K562 (cell line): ENCODE measurements at regions not wholly inside any gene's neighbourhood (a gene's known extent, or its start where the extent isn't known, plus 50 kb on each side); places are given as distances from the start of the nearest gene placed in this dataset.

Source experiments
- ATAC-seq: fragments of 200-7000 bp; cut with Tn5 transposase; 3 replicates; pipeline ENCODE4 v1.9.1; 2020; ENCODE audit warnings: moderate library complexity
- BruUV-seq: library from RNA; stranded (reverse); fragments of 400-500 nt; replicated peaks from 2 replicates; lab custom pipeline; 2021; lab: Mats Ljungman, UMichigan
- CTCF ChIA-PET: fragments of 300-600 bp; formaldehyde crosslinking; extraction: SDS; loops from one replicate; lab custom pipeline; 2021; ENCODE audit warnings: low intra/inter-chr PET ratio; lab: Yijun Ruan, JAX
- POLR2A ChIA-PET: fragments of 300-600, 350-650 bp; sonication (Branson Sonifier 250); formaldehyde crosslinking; extraction: SDS; loops from one replicate; lab custom pipeline; 2021; ENCODE audit warnings: antibody characterized with exemption, inconsistent platforms; lab: Yijun Ruan, JAX
- DNase-seq, 4 experiments: peaks; one replicate each; pipeline versions ENCODE4 v3.0.0 to v3.0.0-alpha.2; 2011 to 2018; ENCODE audit warnings: low spot score in 3 of 4, mixed read lengths in 3 of 4; ENCODE audit errors: extremely low read depth in 1 of 4
- FAIRE-seq: peaks from 2 replicates; lab custom pipeline; 2011; peaks lifted over from hg19 to GRCh38; lab: Jason Lieb, UNC
- H2AFZ ChIP-seq: 2 replicates; pipeline ENCODE4 v1.6.0; 2011; ENCODE audit warnings: low read depth, low read length, control low read depth, inconsistent platforms
- H3K27ac ChIP-seq: fragments of 200-600 bp; 3 replicates; pipeline ENCODE4 v1.8.0; 2011; ENCODE audit warnings: low read depth, mild to moderate bottlenecking, control low read depth, inconsistent platforms, low read length, moderate library complexity, mixed read lengths; ENCODE audit errors: extremely low read depth
- H3K27me3 ChIP-seq, 2 experiments: fragments of 300-600 bp in 1 of 2; 2 replicates in 1 of 2; 3 replicates in 1 of 2; pipeline versions ENCODE4 v1.6.0 to v1.8.0; 2011; ENCODE audit warnings: inconsistent platforms in 2 of 2, low read length in 2 of 2, mild to moderate bottlenecking in 1 of 2, mixed read lengths in 1 of 2, moderate library complexity in 1 of 2; ENCODE audit not compliant: control insufficient read depth in 2 of 2, insufficient read depth in 2 of 2
- H3K36me3 ChIP-seq: fragments of 300-600 bp; 3 replicates; pipeline ENCODE4 v1.8.0; 2011; ENCODE audit warnings: mild to moderate bottlenecking, low read length, inconsistent platforms; ENCODE audit not compliant: control insufficient read depth, insufficient read depth
- H3K4me1 ChIP-seq, 2 experiments: fragments of 200-600 bp in 1 of 2; replicated peaks in 1 of 2; 2 replicates in 1 of 2; 3 replicates in 1 of 2; pipeline versions ENCODE4 v1.5.1 to v1.8.0; 2011; ENCODE audit warnings: inconsistent platforms in 2 of 2, low read length in 2 of 2, mild to moderate bottlenecking in 1 of 2, mixed read lengths in 1 of 2, moderate library complexity in 1 of 2; ENCODE audit not compliant: control insufficient read depth in 2 of 2, insufficient read depth in 2 of 2
- H3K4me2 ChIP-seq: 2 replicates; pipeline ENCODE4 v1.6.1; 2011; ENCODE audit warnings: low read length, control low read depth, inconsistent platforms, mixed read lengths; ENCODE audit not compliant: insufficient read depth
- H3K4me3 ChIP-seq: fragments of 200-600 bp; sonication (generic), shearing (Covaris generic); 2 replicates; pipeline ENCODE4 v1.5.1; 2016; ENCODE audit warnings: control low read depth, inconsistent platforms
- H3K79me2 ChIP-seq: fragments of 200-600 bp; 3 replicates; pipeline ENCODE4 v1.8.0; 2011; ENCODE audit warnings: low read length, inconsistent platforms; ENCODE audit not compliant: control insufficient read depth, insufficient read depth
- H3K9ac ChIP-seq, 2 experiments: 2 replicates each; pipeline versions ENCODE4 v1.6.0 to v1.6.1; 2011; ENCODE audit warnings: low read depth in 2 of 2, low read length in 2 of 2, control low read depth in 1 of 2, inconsistent platforms in 1 of 2, mild to moderate bottlenecking in 1 of 2, mixed read lengths in 1 of 2; ENCODE audit not compliant: insufficient read depth in 1 of 2
- H3K9me1 ChIP-seq: one replicate; pipeline ENCODE4 v1.6.0; 2011; ENCODE audit warnings: inconsistent platforms, mild to moderate bottlenecking, low read length, moderate library complexity; ENCODE audit not compliant: control insufficient read depth, insufficient read depth
- H3K9me3 ChIP-seq: replicated peaks from 2 replicates; pipeline ENCODE4 v1.5.1; 2011; ENCODE audit warnings: low read depth, low read length, inconsistent platforms; ENCODE audit not compliant: control insufficient read depth, insufficient read depth
- H4K20me1 ChIP-seq: replicated peaks from 2 replicates; pipeline ENCODE4 v1.6.1; 2011; ENCODE audit warnings: low read length, inconsistent platforms, mixed read lengths; ENCODE audit not compliant: control insufficient read depth, insufficient read depth
- MTF1 ChIP-seq: fragments of 250-450 bp; sonication (Bioruptor Pico); IDR thresholded peaks from 2 replicates; pipeline ENCODE4 v1.9.0; 2021; ENCODE audit warnings: moderate library complexity, mild to moderate bottlenecking, inconsistent platforms, borderline replicate concordance
- ZBTB40 ChIP-seq, 2 experiments: fragments of 450-650 bp in 1 of 2; sonication (generic) in 1 of 2; formaldehyde crosslinking in 1 of 2; IDR thresholded peaks; 2 replicates each; pipeline versions ENCODE4 v1.7.1 to v1.9.0; 2016 to 2022; ENCODE audit warnings: inconsistent platforms in 1 of 2, mild to moderate bottlenecking in 1 of 2, missing genetic modification reagents in 1 of 2
- in situ Hi-C: fragments of 300-500 bp; cut with MboI; formaldehyde crosslinking; loops from 4 replicates; pipeline ENCODE4 v1.15.0; 2018; ENCODE audit warnings: inconsistent platforms, mixed read lengths
- intact Hi-C: fragments of 100-400 bp; cut with micrococcal nuclease; formaldehyde crosslinking; loops from 2 replicates; pipeline ENCODE4 v1.14.2; 2022

DNA sequence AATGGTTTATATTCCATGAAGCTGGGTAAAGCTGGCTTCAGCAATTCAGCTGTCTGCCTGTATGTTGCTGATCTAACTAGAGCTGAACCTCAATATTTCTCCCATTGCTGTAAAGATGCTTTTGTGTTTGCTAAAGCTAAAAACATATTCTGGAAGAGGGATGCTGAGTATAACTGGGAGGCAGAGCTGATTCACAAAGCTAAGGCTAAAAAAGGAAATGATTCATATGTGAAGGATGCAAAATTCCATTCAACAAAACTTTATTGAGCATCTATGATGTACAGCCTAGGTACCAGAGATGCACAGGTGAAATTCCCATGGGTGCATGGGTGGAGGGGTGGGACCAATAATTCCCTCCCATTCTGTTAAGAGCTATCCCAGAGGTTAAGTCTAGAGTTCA lies 193.9 kb downstream of the KIF18A start:
- no peak overlapping the region for H3K4me3 ChIP-seq
- no peaks in the 10 kb centered on the region for H3K9me3 ChIP-seq
- H2AFZ ChIP-seq: no peak overlapping the region
- no peak overlapping the region for H3K9ac ChIP-seq
- FAIRE-seq (no peak), DNase-seq (no peak), ATAC-seq (no peak)
- TF ChIP-seq MTF1 (CRISPR knock-in tag) (no peak), ZBTB40 (IDR thresholded peaks at IDR 0.05) (peak; percentile 60; the same call in 1 of the 2 replicates), ZBTB40 (CRISPR knock-in tag; IDR thresholded peaks at IDR 0.05) (no peak)
- no peak overlapping the region for H3K4me2 ChIP-seq
- intact Hi-C loops: no loop called here
- no peaks in the 10 kb centered on the region for H3K27me3 ChIP-seq
- H3K79me2 ChIP-seq: no peaks in the 10 kb centered on the region
- BruUV-seq: no TSS peak
- in situ Hi-C loops: no loop called here
- ChIA-PET CTCF (no interaction called here), POLR2A (interaction anchor here (0.6 kb wide), 1 partner anchor 11 kb away, joined by 4 read pairs; no protein-coding TSS in a partner anchor)
- H3K27ac ChIP-seq: no peak overlapping the region
- H3K9me1 ChIP-seq: no peaks in the 10 kb centered on the region
- no peaks in the 10 kb centered on the region for H3K4me1 ChIP-seq
- H3K36me3 ChIP-seq: no peaks in the 10 kb centered on the region
- H4K20me1 ChIP-seq: no peaks in the 10 kb centered on the region
